Endothelial cell of umbilical vein (primary cell): ENCODE measurements at regions not wholly inside any gene's neighbourhood (a gene's known extent, or its start where the extent isn't known, plus 50 kb on each side); places are given as distances from the start of the nearest gene placed in this dataset.

Experiments
- BruUV-seq: library from RNA; stranded (reverse); fragments of 400-500 nt; replicated peaks from 2 replicates; lab custom pipeline; 2021; lab: Mats Ljungman, UMichigan
- CTCF ChIA-PET: fragments of 300-600, 350-600 bp; sonication (Branson Sonifier 250); formaldehyde crosslinking; loops from one replicate; lab custom pipeline; 2021; ENCODE audit warnings: antibody characterized with exemption, inconsistent platforms; lab: Charles Lee
- POLR2A ChIA-PET: fragments of 300-600, 350-600 bp; sonication (Branson Sonifier 250); formaldehyde crosslinking; loops from one replicate; lab custom pipeline; 2021; ENCODE audit warnings: antibody characterized with exemption, inconsistent platforms; lab: Charles Lee
- DNase-seq: peaks from one replicate; pipeline ENCODE4 v3.0.0-alpha.2; 2011; ENCODE audit warnings: low read depth, low spot score
- FAIRE-seq: peaks from 2 replicates; lab custom pipeline; 2011; peaks lifted over from hg19 to GRCh38; lab: Jason Lieb, UNC
- H2AFZ ChIP-seq: 2 replicates; pipeline ENCODE4 v1.6.0; 2012; ENCODE audit warnings: low read depth, low read length, control low read depth, inconsistent platforms
- H3K27ac ChIP-seq: 2 replicates; pipeline ENCODE4 v1.5.1; 2011; ENCODE audit warnings: low read depth, mild to moderate bottlenecking, control low read depth, low read length, moderate library complexity; ENCODE audit not compliant: insufficient read depth
- H3K27me3 ChIP-seq, 2 experiments: 2 replicates each; pipeline versions ENCODE4 v1.6.0 to v1.6.1; 2011; ENCODE audit warnings: low read length in 2 of 2, mixed read lengths in 1 of 2; ENCODE audit not compliant: control insufficient read depth in 2 of 2, insufficient read depth in 2 of 2
- H3K36me3 ChIP-seq, 2 experiments: 2 replicates in 1 of 2; 3 replicates in 1 of 2; pipeline ENCODE4 v1.5.1; 2011; ENCODE audit warnings: low read length in 2 of 2, mild to moderate bottlenecking in 1 of 2, moderate library complexity in 1 of 2; ENCODE audit not compliant: control insufficient read depth in 2 of 2, insufficient read depth in 2 of 2; ENCODE audit errors: extremely low read depth in 1 of 2
- H3K4me1 ChIP-seq: 3 replicates; pipeline ENCODE4 v1.5.1; 2011; ENCODE audit warnings: mild to moderate bottlenecking, low read length; ENCODE audit not compliant: control insufficient read depth, insufficient read depth; ENCODE audit errors: extremely low read depth
- H3K4me2 ChIP-seq: 2 replicates; pipeline ENCODE4 v1.6.1; 2011; ENCODE audit warnings: low read length, control low read depth, mixed read lengths; ENCODE audit not compliant: insufficient read depth
- H3K4me3 ChIP-seq, 3 experiments: fragments of 200-600 bp in 1 of 3; sonication (generic), shearing (Covaris generic) in 1 of 3; replicated peaks in 1 of 3; 2 replicates each; pipeline ENCODE4 v1.5.1; 2011 to 2016; ENCODE audit warnings: control low read depth in 3 of 3, low read length in 3 of 3, mild to moderate bottlenecking in 2 of 3, inconsistent platforms in 1 of 3, low read depth in 1 of 3, moderate library complexity in 1 of 3; ENCODE audit not compliant: insufficient read depth in 1 of 3
- H3K79me2 ChIP-seq: 2 replicates; pipeline ENCODE4 v1.6.0; 2012; ENCODE audit warnings: low read length, inconsistent platforms; ENCODE audit not compliant: control insufficient read depth, insufficient read depth
- H3K9ac ChIP-seq: replicated peaks from 2 replicates; pipeline ENCODE3; 2011; ENCODE audit warnings: low read length, control low read depth; ENCODE audit not compliant: insufficient read depth; ENCODE audit errors: extremely low read depth
- H3K9me1 ChIP-seq: replicated peaks from 3 replicates; pipeline ENCODE4 v1.6.0; 2011; ENCODE audit warnings: mild to moderate bottlenecking, low read length; ENCODE audit not compliant: control insufficient read depth, insufficient read depth; ENCODE audit errors: extremely low read depth
- H3K9me3 ChIP-seq: replicated peaks from 2 replicates; pipeline ENCODE4 v1.5.1; 2012; ENCODE audit warnings: low read length, inconsistent platforms; ENCODE audit not compliant: control insufficient read depth, insufficient read depth
- H4K20me1 ChIP-seq: replicated peaks from 2 replicates; pipeline ENCODE3; 2011; ENCODE audit warnings: mild to moderate bottlenecking, low read length; ENCODE audit not compliant: control insufficient read depth, insufficient read depth; ENCODE audit errors: extremely low read depth
- FOS ChIP-seq: IDR thresholded peaks from 2 replicates; pipeline ENCODE4 v1.6.1; 2011; ENCODE audit warnings: mild to moderate bottlenecking, low read length, moderate library complexity, borderline replicate concordance; ENCODE audit not compliant: insufficient read depth
- JUN ChIP-seq: IDR thresholded peaks from 2 replicates; pipeline ENCODE4 v1.6.1; 2011; ENCODE audit warnings: borderline replicate concordance, low read depth; ENCODE audit not compliant: insufficient read length, insufficient read depth
- POLR2A ChIP-seq: IDR thresholded peaks from 2 replicates; pipeline ENCODE4 v1.6.1; 2012; ENCODE audit warnings: low read depth, mild to moderate bottlenecking, control low read depth, low read length
- POLR2AphosphoS5 ChIP-seq: IDR thresholded peaks from 2 replicates; pipeline ENCODE4 v1.6.1; 2012; ENCODE audit warnings: low read depth, mild to moderate bottlenecking, control low read depth, low read length, moderate library complexity; ENCODE audit not compliant: insufficient read depth
- dilution Hi-C: fragments of 300-500 bp; cut with MboI; formaldehyde crosslinking; loops from one replicate; pipeline ENCODE4 v1.15.0; 2019; ENCODE audit warnings: low sequenced_read_pairs; ENCODE audit not compliant: extremely low pct_ligation_motif_present
- intact Hi-C: fragments of 100-400 bp; cut with micrococcal nuclease; formaldehyde crosslinking; loops from one replicate; pipeline ENCODE4 v1.10.0; 2022
- TF ChIP-seq, protein P1 (sequence below), 2 donors: IDR thresholded peaks; 1 replicate in 1 of 2; 2 replicates in 1 of 2; pipeline ENCODE4 v1.5.1; 2011; ENCODE audit warnings: low read length in 2 of 2, mild to moderate bottlenecking in 2 of 2, moderate library complexity in 2 of 2, control low read depth in 1 of 2, inconsistent platforms in 1 of 2, low read depth in 1 of 2; ENCODE audit not compliant: insufficient read depth in 1 of 2; ENCODE audit errors: extremely low read depth in 1 of 2
- TF ChIP-seq, protein P2 (sequence below): IDR thresholded peaks from 2 replicates; pipeline ENCODE4 v1.6.1; 2011; ENCODE audit not compliant: insufficient read depth, insufficient read length

DNA sequence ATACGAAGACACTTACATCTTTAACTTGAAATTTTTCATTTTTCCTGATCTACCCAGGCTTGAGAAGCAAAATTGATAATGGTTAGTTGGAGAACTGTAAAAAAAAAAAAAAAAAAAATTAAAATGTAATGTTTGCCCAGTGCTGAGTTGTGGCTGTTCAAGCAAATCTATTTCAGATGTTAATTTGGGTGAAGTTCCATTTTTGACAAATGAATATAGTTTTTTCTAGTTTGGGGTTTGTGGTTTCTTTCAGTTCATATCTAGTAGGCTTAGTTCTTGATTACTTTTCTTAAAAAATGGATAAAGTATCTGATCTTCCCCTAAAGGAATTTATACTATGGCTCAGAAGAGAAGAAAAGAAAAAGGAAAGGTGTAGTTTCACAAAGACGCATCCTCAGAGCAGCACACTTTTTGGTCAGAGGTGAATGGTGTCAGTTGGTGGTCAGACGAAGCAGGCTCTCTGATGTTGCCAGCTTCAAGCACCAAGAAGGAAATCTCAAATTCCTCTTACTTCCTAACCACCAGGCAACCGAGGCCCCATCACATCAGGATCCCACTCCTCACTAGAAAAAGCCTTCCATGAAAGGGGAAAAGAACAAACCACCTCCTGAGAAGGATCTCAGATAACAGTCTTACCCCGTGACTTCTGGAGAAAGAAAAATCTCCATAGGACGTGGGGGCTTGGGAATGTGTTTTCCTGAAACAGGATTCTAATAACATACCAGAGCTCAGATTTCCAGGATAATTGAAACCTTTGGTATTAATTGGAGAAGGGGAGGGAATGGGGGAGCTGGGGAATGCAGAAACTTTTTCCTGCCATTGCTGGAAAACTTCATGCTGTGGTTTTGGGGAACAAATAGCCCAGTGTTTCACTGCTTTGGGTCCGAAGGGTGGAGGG, 396.2 kb downstream of the CD83 start:
- BruUV-seq, result no TSS peak
- POLR2A ChIA-PET, result no interaction called here
- intact Hi-C loops, result no loop called here

More for the DNA sequence above, 396.2 kb downstream of the CD83 start:
- TF ChIP-seq FOS (no peak), POLR2A (no peak), POLR2AphosphoS5 (no peak), JUN (no peak)
- TF ChIP-seq, protein P1, sequence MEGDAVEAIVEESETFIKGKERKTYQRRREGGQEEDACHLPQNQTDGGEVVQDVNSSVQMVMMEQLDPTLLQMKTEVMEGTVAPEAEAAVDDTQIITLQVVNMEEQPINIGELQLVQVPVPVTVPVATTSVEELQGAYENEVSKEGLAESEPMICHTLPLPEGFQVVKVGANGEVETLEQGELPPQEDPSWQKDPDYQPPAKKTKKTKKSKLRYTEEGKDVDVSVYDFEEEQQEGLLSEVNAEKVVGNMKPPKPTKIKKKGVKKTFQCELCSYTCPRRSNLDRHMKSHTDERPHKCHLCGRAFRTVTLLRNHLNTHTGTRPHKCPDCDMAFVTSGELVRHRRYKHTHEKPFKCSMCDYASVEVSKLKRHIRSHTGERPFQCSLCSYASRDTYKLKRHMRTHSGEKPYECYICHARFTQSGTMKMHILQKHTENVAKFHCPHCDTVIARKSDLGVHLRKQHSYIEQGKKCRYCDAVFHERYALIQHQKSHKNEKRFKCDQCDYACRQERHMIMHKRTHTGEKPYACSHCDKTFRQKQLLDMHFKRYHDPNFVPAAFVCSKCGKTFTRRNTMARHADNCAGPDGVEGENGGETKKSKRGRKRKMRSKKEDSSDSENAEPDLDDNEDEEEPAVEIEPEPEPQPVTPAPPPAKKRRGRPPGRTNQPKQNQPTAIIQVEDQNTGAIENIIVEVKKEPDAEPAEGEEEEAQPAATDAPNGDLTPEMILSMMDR (IDR thresholded peaks at IDR 0.05; ENCODE audit: extremely low read depth in 1 of 2, insufficient read depth in 1 of 2, low read depth in 1 of 2, low read length in 2 of 2), result no peak
- TF ChIP-seq, protein P2, sequence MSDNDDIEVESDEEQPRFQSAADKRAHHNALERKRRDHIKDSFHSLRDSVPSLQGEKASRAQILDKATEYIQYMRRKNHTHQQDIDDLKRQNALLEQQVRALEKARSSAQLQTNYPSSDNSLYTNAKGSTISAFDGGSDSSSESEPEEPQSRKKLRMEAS, result no peak
- no peak overlapping the region for H3K27ac ChIP-seq
- CTCF ChIA-PET, result no interaction called here
- no peaks in the 10 kb centered on the region for H3K4me1 ChIP-seq
- H3K27me3 ChIP-seq, result no peaks in the 10 kb centered on the region
- dilution Hi-C loops, result no loop called here
- DNase-seq (no peak), FAIRE-seq (no peak)
- H2AFZ ChIP-seq, result no peak overlapping the region
- H3K79me2 ChIP-seq, result no peaks in the 10 kb centered on the region
- H3K4me3 ChIP-seq, result no peak overlapping the region
- H3K4me2 ChIP-seq, result no peak overlapping the region
- no peaks in the 10 kb centered on the region for H4K20me1 ChIP-seq
- no peaks in the 10 kb centered on the region for H3K9me1 ChIP-seq
- no peak overlapping the region for H3K9ac ChIP-seq
- H3K36me3 ChIP-seq, result no peaks in the 10 kb centered on the region
- no peaks in the 10 kb centered on the region for H3K9me3 ChIP-seq
